ENCODE measurements at regions not wholly inside any gene's neighbourhood (a gene's known extent, or its start where the extent isn't known, plus 50 kb on each side); places are given as distances from the start of the nearest gene placed in this dataset.

DNA sequence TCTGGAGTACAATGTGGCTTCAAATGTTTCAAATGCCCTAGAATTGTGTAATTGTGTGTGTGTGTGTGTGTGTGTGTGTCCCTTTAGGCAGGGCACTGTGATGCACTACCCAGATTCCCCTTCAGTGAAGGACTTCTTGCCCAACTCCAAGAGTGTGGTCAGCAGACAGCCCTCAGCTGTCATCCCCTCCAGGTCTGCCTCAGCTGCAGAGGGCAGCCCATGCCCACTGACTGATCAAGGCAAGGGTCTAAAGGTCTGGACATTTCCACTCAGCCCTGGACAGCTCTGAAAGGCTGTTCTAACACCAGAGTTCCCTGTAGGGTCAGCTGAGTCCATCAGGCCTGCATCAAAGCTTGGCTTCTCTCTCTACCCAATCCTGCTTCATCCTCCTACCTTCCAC lies 83.9 kb upstream of the USP9X start (continued):
- TF ChIP-seq IKZF2 (IDR thresholded peaks at IDR 0.05), result no peak

DNA sequence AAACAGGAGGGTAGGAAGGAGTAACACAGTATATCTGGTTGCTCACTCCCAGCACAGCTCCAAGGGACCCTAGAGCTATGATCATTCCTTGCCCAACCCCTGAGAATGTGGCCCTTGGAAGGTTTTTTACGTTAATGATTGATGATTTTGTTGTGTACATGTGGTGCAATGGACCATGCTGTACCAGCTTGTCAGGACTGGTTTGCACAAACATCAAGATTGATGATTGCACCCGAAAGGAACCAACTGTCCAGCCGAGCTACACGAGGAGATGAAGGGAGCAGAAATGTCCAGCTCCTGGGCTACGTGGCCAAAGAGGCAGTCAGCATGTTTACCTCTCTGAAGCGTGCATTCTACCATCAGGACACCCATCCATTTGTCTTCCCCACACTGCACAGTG lies 83.2 kb upstream of the USP9X start:
- ChIA-PET CTCF (interaction anchor here (0.5 to 1.7 kb wide), 2 partner anchors 173 to 245 kb away, joined by 3 to 4 read pairs; no protein-coding TSS in a partner anchor), RAD21 (ENCODE audit: unreplicated experiment) (no interaction called here), POLR2A (no interaction called here), SMC1A (ENCODE audit: uncharacterized antibody, unreplicated experiment) (no interaction called here)
- TF ChIP-seq CBFB (IDR thresholded peaks at IDR 0.05; ENCODE audit: low read depth) (no peak), TCF3 (IDR thresholded peaks at IDR 0.05; ENCODE audit: borderline replicate concordance, insufficient read depth, low read depth, low read length) (no peak), SMC3 (IDR thresholded peaks at IDR 0.05; ENCODE audit: borderline replicate concordance, low read length) (no peak), CTCF (IDR thresholded peaks at IDR 0.05 in 2 of 3, conservative IDR thresholded peaks at IDR 0.05 in 1 of 3; ENCODE audit: control insufficient read depth in 2 of 3, extremely low read depth in 1 of 3, insufficient read depth in 1 of 3, low read depth in 3 of 3, low read length in 3 of 3) (no peak), SRF (IDR thresholded peaks at IDR 0.05; ENCODE audit: low read depth in 2 of 2, low read length in 2 of 2) (no peak), SP1 (IDR thresholded peaks at IDR 0.05; ENCODE audit: low read depth, low read length) (no peak), CBX3 (IDR thresholded peaks at IDR 0.05; ENCODE audit: borderline replicate concordance, low read depth) (no peak)
- TF ChIP-seq, protein P1, sequence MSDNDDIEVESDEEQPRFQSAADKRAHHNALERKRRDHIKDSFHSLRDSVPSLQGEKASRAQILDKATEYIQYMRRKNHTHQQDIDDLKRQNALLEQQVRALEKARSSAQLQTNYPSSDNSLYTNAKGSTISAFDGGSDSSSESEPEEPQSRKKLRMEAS (IDR thresholded peaks at IDR 0.05; ENCODE audit: low read depth, low read length), result no peak
- TF ChIP-seq, protein P2, sequence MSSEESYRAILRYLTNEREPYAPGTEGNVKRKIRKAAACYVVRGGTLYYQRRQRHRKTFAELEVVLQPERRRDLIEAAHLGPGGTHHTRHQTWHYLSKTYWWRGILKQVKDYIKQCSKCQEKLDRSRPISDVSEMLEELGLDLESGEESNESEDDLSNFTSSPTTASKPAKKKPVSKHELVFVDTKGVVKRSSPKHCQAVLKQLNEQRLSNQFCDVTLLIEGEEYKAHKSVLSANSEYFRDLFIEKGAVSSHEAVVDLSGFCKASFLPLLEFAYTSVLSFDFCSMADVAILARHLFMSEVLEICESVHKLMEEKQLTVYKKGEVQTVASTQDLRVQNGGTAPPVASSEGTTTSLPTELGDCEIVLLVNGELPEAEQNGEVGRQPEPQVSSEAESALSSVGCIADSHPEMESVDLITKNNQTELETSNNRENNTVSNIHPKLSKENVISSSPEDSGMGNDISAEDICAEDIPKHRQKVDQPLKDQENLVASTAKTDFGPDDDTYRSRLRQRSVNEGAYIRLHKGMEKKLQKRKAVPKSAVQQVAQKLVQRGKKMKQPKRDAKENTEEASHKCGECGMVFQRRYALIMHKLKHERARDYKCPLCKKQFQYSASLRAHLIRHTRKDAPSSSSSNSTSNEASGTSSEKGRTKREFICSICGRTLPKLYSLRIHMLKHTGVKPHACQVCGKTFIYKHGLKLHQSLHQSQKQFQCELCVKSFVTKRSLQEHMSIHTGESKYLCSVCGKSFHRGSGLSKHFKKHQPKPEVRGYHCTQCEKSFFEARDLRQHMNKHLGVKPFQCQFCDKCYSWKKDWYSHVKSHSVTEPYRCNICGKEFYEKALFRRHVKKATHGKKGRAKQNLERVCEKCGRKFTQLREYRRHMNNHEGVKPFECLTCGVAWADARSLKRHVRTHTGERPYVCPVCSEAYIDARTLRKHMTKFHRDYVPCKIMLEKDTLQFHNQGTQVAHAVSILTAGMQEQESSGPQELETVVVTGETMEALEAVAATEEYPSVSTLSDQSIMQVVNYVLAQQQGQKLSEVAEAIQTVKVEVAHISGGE (CRISPR knock-in tag; IDR thresholded peaks at IDR 0.05), result no peak
- FAIRE-seq (no peak), DNase-seq (ENCODE audit: low read depth, low spot score) (no peak), ATAC-seq (no peak)
- whole genome bisulfite sequencing (ENCODE audit: insufficient coverage, insufficient replicate concordance, low lambda C conversion rate, missing lambda C conversion rate), result 9% methylated on average over 6 of the region's 6 CpGs
- in situ Hi-C loops (cut with MboI) (no loop called here), intact Hi-C loops (cut with micrococcal nuclease; ENCODE audit: unreplicated experiment) (no loop called here)
- Histone ChIP-seq H3K9me3 (replicated peaks; ENCODE audit: control insufficient read depth, insufficient read depth, low read length) (no peaks in the 10 kb centered on the region), H3K9ac (ENCODE audit: control insufficient read depth, insufficient read depth, low read length) (no peak overlapping the region), H3K79me2 (ENCODE audit: control insufficient read depth, insufficient read depth, low read length) (no peaks in the 10 kb centered on the region), H3K27me3 (replicated peaks in 1 of 2; ENCODE audit: control insufficient read depth in 2 of 2, insufficient read depth in 2 of 2, low read length in 1 of 2) (no peaks in the 10 kb centered on the region), H3K4me3 (no peak overlapping the region), H3K4me2 (ENCODE audit: control insufficient read depth, insufficient read depth) (no peak overlapping the region), H2AFZ (ENCODE audit: control insufficient read depth, low read depth, low read length) (no peak overlapping the region), H3K27ac (ENCODE audit: control insufficient read depth, insufficient read depth) (no peak overlapping the region), H3K36me3 (ENCODE audit: control insufficient read depth in 2 of 2, insufficient read depth in 2 of 2, low read length in 1 of 2) (no peaks in the 10 kb centered on the region), H3K4me1 (ENCODE audit: control insufficient read depth, insufficient read depth, low read length) (no peaks in the 10 kb centered on the region), H4K20me1 (ENCODE audit: control insufficient read depth, insufficient read depth) (no peaks in the 10 kb centered on the region)
- BruUV-seq (replicated peaks), result no TSS peak
